ENCODE measurements at regions not wholly inside any gene's neighbourhood (a gene's known extent, or its start where the extent isn't known, plus 50 kb on each side); places are given as distances from the start of the nearest gene placed in this dataset.

DNA sequence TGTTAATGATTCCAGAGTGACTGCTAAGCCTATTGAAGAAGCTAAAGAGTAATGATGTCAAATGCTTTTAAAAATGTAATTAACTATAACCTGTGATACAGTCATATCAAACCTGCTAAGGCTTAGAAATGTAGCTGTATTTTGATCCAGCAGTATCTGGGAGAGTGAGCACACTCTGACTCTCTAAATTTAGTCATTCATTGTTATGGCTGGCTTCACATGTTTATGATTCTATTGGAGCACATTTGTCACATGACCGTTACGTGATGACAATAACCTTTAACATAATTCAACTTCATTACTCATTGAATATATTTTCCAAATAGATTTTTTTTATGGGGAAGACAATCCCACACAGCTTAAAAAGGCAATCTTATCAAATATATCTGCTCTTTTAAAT lies 587.1 kb downstream of the LMO4 start:
- no peaks in the 10 kb centered on the region for H3K27me3 Mint-ChIP-seq (ENCODE audit: low read depth)
- peaks cover 6% of the 10 kb centered on the region for H3K36me3 Mint-ChIP-seq (ENCODE audit: low read depth)
- peaks cover 34% of the 10 kb centered on the region for H3K4me1 Mint-ChIP-seq (ENCODE audit: low read depth)
- TF ChIP-seq, protein P1, sequence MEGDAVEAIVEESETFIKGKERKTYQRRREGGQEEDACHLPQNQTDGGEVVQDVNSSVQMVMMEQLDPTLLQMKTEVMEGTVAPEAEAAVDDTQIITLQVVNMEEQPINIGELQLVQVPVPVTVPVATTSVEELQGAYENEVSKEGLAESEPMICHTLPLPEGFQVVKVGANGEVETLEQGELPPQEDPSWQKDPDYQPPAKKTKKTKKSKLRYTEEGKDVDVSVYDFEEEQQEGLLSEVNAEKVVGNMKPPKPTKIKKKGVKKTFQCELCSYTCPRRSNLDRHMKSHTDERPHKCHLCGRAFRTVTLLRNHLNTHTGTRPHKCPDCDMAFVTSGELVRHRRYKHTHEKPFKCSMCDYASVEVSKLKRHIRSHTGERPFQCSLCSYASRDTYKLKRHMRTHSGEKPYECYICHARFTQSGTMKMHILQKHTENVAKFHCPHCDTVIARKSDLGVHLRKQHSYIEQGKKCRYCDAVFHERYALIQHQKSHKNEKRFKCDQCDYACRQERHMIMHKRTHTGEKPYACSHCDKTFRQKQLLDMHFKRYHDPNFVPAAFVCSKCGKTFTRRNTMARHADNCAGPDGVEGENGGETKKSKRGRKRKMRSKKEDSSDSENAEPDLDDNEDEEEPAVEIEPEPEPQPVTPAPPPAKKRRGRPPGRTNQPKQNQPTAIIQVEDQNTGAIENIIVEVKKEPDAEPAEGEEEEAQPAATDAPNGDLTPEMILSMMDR (IDR thresholded peaks at IDR 0.05) = no peak
- DNase-seq (ENCODE audit: low spot score) = no peak
- no peak overlapping the region for H3K27ac Mint-ChIP-seq (ENCODE audit: unreplicated experiment)
- H3K4me3 Mint-ChIP-seq (ENCODE audit: unreplicated experiment) = no peak overlapping the region
- peaks cover 25% of the 10 kb centered on the region for H3K9me3 Mint-ChIP-seq (ENCODE audit: low read depth)

DNA sequence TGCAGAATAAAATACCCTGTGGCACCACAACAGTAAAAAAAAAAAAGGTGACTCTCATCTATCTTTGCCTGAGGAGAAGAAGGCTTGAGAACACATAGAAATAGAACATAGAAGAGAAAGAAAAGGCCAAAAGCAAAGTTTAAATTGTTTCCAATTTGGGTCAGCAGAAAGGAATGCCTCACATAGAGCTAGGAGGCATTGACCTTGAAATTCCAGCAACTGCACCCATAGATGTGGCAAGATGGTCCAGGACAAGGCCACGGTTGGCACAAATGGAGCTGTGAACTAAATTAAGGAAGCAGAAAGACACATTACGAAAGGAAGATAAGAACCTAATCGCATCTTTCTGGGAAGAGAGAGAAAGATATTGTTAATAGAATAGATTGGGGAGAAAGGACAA lies 588.3 kb downstream of the LMO4 start:
- H3K4me1 Mint-ChIP-seq (ENCODE audit: low read depth) = peaks cover 38% of the 10 kb centered on the region
- peak overlapping the region; percentile 70 for H3K27ac Mint-ChIP-seq (ENCODE audit: unreplicated experiment)
- no peak overlapping the region for H3K4me3 Mint-ChIP-seq (ENCODE audit: unreplicated experiment)
- TF ChIP-seq, protein P1 (IDR thresholded peaks at IDR 0.05) = no peak
- peaks cover 6% of the 10 kb centered on the region for H3K36me3 Mint-ChIP-seq (ENCODE audit: low read depth)
- peaks cover 17% of the 10 kb centered on the region for H3K9me3 Mint-ChIP-seq (ENCODE audit: low read depth)
- no peaks in the 10 kb centered on the region for H3K27me3 Mint-ChIP-seq (ENCODE audit: low read depth)
- no peak for DNase-seq (ENCODE audit: low spot score)

DNA sequence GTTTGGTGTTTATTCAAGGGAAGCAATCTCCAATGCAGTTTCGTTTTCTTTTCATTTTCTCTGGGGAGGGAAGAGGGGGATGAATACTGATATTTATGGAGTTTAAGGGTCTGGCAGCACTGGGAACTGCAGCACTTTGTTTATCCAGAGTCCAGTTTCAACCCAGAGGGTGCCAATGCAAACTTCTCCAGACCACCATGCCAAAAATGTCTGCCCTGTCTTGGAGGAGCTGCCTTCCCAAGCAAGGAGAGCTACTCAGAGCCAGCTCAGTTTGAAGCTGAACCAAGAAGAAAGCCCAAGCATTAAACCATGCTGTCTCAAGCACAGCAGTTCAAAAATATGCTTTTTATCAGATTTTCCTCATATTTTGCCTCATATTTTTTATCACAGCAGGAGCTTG lies 589.7 kb downstream of the LMO4 start:
- Mint-ChIP-seq H3K27ac (ENCODE audit: unreplicated experiment) (peak overlapping the region; percentile 19), H3K27me3 (ENCODE audit: low read depth) (no peaks in the 10 kb centered on the region), H3K4me1 (ENCODE audit: low read depth) (peaks cover 38% of the 10 kb centered on the region), H3K36me3 (ENCODE audit: low read depth) (peaks cover 2% of the 10 kb centered on the region), H3K9me3 (ENCODE audit: low read depth) (peaks cover 7% of the 10 kb centered on the region), H3K4me3 (ENCODE audit: unreplicated experiment) (peak overlapping the region; percentile 46)
- no peak for DNase-seq (ENCODE audit: low spot score)
- TF ChIP-seq, protein P1 (IDR thresholded peaks at IDR 0.05) = no peak

DNA sequence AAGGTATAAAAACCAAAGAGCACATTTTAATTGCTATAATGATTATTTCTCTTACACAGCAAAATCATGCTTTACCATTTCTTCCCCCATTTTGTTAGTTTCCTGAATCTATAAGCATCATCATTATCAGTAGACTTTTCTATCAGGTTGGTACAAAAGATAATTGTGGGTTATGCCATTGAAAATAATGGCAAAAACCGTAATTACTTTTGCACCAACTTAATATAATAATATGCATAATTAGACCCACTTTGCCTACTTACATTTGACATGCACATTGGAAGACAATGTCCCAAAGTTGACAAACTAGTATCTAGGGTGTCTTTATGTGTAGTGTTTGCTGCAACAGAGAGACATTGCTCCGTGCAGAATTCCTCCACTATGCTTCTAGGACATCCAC lies 594.2 kb downstream of the LMO4 start:
- Mint-ChIP-seq H3K27me3 (ENCODE audit: low read depth) (no peaks in the 10 kb centered on the region), H3K36me3 (ENCODE audit: low read depth) (no peaks in the 10 kb centered on the region), H3K27ac (ENCODE audit: unreplicated experiment) (no peak overlapping the region), H3K4me3 (ENCODE audit: unreplicated experiment) (no peak overlapping the region), H3K9me3 (ENCODE audit: low read depth) (no peaks in the 10 kb centered on the region), H3K4me1 (ENCODE audit: low read depth) (peaks cover 25% of the 10 kb centered on the region)
- no peak for DNase-seq (ENCODE audit: low spot score)
- TF ChIP-seq, protein P1 (IDR thresholded peaks at IDR 0.05) = no peak

DNA sequence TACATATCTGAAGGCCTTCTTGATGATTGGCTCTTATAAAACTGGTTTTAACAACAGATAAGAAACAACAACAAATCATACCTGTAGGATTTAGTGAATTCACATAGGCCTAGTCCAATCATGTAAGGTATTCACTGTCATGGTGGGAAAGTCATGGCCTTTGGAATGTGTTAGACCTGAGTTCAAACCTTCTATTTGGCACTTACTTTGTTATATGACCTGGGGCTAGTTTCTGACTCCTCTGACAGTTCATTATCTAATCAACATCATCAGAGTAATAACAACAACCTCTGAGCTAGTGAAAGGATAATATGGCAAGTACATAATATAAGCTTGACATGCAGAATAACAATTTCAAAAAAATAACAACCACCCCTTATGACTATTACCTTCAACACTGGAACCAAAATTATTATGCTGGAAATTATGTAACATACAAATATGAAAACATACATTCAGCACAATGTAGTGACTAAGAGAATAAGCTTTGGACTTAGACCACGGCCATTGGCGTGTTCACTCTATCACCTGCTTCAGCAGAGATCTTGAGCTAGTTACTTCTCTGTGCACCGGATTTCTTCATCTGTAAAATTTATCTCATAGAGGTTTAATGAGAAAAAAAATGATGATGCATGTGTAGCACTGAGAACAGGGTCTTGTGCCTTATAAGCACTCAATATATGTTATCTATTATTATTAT lies 597.6 kb downstream of the LMO4 start:
- peaks cover 16% of the 10 kb centered on the region for H3K4me1 Mint-ChIP-seq (ENCODE audit: low read depth)
- no peak overlapping the region for H3K4me3 Mint-ChIP-seq (ENCODE audit: unreplicated experiment)
- H3K9me3 Mint-ChIP-seq (ENCODE audit: low read depth) = peaks cover 5% of the 10 kb centered on the region
- H3K27ac Mint-ChIP-seq (ENCODE audit: unreplicated experiment) = no peak overlapping the region
- no peaks in the 10 kb centered on the region for H3K27me3 Mint-ChIP-seq (ENCODE audit: low read depth)
- TF ChIP-seq, protein P1 (IDR thresholded peaks at IDR 0.05) = no peak
- DNase-seq (ENCODE audit: low spot score) = no peak
- peaks cover 3% of the 10 kb centered on the region for H3K36me3 Mint-ChIP-seq (ENCODE audit: low read depth)
